AG20443 (cell line): ENCODE measurements at regions not wholly inside any gene's neighbourhood (a gene's known extent, or its start where the extent isn't known, plus 50 kb on each side); places are given as distances from the start of the nearest gene placed in this dataset.
"Not testable (repeated sequence)": the region's sequence is repeated elsewhere in the genome, so short reads cannot be mapped to it uniquely, and the experiment has no call there.

Experiments used
- DNase-seq: peaks from one replicate; pipeline ENCODE4 v3.0.0; 2012; ENCODE audit warnings: low spot score, mixed read lengths

DNA sequence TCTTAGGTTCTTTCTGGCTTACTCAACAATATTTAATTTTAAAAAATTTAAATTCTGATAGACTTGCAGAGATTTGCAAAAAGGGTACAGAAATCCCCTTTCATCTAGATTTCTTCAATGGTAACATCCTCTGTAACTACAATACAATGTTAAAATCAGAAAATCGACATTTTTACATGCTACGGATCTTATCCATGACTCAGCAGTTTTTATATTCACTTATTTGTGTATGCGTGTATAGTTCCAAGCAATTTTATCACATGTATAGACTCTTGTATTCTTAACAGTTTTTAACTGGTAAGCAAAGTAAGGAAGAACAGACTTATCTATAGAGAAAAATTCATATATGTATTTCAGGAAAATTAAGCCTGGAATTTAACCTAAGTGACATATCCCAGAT lies 256.1 kb upstream of the MEX3C start:
- no peak for DNase-seq

DNA sequence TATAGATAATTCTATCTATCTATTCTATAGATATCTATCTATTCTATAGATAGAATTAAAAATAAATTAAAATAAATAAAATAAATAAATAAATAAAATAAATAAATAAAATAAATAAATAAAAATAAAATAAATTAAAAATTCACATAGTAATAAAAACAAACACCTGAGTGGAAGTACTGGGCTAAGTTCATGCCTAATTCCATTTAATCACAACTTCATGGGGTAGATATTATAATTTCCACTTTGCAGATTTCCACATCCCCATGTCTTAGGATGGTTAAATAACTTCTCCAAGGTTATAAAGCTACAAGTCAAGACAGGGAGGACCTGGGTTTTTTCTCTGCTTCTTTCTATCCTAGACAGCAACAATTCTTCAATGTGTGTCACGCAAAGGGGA lies 261.4 kb upstream of the MEX3C start:
- no peak for DNase-seq

DNA sequence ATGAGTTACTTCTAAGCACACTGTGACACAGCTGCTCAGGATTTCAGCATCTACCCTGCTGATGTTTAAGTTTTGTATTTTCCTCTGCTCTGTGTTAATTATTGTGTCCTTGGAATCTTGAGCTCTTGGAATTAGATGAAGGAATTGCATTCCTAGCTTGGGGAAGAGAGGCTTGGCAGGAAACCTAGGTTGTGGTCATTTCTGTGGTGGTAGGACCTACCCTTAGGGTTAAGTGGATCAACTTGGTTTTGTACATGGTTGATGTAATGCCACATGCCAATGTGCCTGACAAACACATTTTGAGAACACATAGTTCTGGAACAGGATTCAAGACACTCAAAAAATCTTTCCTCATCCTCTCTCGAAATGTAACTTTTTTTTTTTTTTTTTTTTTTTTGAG lies 264.5 kb upstream of the MEX3C start:
- no peak for DNase-seq

DNA sequence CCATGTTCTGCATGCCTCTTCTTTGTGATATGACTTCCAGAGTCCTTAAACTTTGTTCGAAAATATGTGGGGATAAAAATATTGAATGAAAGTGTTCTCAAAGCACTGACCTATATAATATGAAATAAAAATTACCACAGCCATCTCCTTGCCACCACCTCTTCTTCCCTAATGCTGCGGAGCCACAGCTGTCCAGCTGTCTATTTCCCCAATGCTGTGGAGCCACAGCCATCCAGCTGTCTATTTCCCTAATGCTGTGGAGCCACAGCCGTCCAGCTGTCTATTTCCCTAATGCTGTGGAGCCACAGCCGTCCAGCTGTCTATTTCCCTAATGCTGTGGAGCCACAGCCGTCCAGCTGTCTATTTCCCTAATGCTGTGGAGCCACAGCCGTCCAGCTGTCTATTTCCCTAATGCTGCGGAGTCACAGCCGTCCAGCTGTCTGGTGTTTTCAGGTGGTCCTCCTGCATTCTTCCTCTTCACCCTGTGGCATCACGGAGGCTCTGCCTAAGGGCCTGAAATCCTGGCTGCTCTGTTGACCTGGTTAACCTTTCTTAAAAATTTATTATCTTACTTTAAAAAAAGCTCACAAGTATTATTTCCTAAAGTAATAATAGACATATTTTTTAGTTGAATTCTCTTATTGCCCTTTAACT lies 266.1 kb upstream of the MEX3C start:
- no peak for DNase-seq

DNA sequence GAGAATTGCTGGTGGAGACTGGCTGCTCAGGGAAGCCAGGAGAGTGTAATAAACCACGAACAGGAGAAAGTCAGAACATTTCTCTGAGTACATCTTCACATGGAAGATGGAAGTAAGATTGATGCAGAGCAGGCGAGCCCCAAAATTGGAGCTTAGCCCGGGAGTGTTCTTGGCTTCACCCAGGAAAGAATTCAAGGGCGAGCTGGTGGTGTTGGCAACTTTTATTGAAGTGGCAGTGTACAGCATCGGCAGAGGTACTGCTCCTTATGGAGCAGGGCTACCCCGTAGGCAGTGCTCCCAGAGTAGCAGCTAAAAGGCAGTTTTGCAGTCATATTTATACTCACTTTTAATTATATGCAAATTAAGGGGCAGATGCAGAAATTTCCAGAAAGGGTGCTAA lies 281.4 kb upstream of the MEX3C start:
- DNase-seq: no peak

DNA sequence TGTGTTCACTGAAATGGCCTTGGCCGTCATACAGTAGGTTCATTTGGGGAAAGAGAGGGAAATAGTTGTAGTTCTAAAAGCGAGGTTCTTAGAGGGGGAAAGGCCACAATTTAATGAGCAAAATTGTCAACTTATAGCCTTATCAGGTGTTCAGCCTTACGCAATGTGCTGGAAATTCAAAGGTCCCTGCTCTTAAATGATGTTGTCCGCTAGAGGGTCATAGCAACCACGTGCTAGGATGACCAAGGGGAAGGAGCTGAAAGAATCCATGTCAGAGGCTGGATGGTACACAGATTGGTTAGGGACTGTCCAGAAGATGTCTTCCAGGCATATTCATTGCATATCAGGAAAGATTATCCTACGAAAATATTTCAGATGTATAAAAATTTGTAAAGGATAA lies 282.3 kb upstream of the MEX3C start:
- DNase-seq: no peak

DNA sequence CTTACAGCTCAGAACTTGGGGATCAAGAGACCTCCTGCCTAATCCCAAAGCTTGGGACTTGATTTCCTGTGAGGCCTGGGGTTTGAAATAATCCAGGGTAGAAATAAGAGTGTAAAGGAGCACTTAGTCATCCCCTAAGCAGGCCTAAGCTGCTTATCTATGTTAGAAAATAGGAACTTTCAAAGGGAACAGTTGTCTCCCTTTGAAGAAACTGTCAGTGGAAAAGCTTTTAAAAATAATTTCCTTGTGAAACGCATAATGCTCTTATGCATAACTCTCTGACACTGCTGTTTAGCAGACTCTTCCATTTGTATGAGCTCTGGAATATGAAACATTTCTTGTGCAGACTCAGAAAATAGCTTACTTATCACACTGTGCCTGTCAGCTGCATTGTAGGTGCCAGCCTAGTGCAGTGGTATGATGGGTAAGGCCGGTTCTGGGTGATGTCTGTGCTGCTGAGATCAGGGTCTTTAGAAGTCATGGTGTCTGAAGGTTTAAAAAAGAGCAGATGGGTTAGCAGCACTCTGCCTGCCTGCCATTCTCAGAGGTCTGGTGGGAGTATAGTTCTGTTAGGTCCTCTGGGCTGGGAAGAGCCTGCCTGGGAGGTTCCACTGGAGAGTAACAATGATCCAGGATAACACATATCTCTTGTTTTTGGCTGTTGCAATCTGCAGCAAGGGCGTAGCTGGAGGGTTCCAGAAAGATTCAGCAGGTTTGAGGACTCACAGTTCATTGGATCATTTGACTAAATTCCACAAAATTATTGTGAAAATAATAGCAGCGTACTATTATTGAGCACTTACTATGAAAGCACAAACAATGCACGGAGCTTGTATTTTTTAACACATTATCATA lies 283.2 kb upstream of the MEX3C start:
- no peak for DNase-seq

DNA sequence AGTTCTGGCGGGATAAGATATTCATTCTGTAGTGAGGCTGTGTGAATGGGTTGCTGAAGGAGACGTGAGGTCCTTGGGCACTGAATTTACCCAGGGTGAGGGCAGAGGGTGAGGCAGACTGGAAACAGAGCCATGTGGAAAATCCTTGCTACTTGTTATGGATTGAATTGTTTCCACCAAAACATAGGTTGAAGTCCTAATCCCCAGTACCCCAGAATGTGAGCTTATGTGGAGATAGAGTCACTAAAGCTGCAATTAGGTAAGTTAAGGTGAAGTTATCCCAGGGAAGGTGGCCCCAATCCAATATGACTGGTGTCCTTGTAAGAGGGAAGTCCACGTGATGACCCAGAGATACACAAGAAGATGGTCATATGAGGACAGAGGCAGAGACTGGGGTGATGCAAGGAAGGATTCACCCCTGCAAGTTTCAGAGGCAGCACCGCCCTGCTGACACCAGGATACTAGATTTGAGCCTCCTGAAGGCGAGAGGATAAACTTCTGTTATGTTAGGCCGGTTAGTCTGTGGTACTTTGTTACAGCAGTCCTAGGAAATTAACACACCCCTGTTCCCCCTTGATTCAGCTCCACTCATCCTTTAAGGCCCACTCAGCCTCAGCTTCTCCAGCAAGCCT lies 289.4 kb upstream of the MEX3C start:
- no peak for DNase-seq

DNA sequence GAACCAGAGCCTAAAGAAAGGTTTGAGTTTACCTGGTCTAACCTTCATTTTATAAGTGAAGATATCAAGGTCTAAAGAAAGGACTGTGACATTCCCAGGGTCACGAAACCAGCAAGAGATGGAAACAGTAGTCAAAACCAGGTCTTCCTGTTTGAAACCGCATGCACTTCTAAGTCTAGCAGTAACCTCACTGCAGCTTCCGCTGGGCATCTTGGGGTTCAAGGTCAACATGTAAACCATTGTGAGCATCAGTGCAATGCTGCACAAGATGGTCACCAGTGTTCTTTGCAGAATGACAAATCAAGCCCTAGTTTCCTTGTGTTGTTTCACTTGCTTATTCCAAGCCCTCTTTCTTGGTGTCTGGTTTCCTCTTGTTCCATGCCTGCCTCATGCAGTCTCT lies 292.9 kb upstream of the MEX3C start:
- no peak for DNase-seq

DNA sequence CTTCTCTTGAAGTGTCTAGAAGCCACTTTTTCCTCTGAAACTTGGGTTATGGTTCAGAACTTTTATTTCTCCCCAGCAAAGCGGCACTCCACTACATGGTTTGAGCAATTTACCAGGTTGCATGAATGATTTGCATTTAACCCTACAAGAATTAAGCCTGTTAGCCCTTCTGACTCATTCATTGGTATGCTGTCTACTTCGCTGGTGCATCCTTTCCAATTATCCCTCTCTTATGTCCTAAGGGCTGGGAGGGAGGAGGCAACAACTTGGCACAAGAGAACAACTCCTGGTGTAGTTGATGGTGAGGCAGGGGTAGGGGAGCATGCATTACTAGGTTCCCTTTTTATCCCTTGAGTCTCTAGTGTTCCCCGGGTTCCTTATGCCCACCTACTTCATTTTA lies 293.4 kb upstream of the MEX3C start:
- DNase-seq: no peak

DNA sequence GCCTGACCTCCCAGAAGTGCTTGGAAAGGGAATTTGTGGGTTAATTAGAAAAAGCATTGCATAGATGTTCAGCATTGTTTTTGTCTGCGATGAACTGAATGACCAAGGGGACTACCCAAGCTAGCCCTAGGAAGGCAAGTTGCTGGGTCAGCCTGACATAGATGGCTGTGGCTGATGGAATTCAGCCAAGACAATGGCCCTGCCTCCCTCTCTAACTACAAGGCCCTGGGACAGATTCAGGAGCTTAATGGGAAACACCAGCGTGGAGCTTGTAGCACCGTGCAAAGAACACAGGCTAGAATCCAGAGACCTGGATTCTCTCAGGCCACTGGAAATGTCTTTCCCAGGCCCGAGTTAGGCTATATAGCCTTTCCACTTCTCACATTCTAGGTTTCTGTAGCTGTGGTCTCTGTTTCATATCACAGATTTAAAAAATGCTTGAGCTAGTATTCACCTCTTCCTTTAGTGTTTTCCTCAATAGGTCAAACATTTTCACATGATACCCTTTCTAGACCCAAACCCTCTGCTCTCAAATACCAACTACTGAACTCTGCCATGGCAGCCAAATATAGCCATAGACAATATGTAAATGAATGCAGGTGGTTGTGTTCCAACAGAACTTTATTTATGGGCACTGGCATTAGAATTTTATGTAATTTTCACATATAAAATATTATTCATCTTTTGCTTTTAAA lies 294.3 kb upstream of the MEX3C start:
- DNase-seq: no peak

DNA sequence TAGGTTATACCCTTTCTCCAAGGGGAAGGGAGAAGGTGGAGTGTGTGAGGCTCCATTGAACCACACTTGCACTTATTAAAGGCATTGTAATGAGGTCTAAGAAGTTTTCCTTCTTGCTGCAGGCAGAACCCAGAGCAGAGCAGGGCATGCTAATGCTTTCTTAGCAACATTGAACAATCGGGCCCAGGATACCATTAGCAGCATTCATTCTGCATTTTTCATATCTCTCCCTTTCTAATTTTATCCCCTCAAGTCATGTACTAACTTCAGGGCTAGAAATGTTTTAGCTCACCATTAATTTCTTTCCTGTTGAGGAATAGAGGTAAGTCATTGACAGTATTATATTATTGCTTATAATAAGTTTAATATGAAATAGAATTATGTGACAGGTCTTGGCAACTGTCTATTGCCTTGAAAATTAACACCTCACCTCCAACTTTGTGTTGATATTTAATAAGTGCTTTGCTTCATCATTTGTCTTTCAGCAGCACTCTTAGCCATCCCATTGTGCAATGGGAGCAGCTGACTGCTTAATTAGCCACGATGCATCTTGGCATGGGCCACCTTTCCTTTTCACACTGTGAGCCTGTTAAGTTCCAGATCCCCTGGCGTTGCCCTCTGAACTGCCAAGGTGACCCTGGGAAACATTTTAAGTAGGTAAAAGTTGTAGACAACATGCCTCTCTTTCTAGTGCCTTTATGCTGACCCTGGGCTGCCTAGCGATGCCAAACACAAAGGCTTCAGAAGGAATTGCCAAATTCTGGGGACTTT lies 300.8 kb upstream of the MEX3C start:
- DNase-seq: no peak

DNA sequence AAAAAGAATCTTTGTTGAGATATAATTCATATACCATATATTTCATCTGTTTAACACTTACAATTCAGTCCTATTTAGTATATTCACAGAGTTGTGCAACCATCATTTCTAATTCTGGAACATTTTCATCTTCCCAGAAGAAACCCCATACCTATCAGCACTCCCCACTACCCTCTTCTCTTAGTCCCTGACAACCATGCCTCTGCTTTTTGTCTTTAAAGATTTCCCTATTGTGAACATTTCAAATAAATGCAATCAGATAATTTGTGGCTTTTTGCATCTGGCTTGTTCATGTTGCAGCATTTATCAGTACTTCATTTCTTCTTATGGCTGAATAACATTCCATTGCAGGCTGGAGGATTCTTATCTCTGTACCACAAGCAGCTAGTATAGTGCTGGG lies 305.9 kb upstream of the MEX3C start:
- no peak for DNase-seq

DNA sequence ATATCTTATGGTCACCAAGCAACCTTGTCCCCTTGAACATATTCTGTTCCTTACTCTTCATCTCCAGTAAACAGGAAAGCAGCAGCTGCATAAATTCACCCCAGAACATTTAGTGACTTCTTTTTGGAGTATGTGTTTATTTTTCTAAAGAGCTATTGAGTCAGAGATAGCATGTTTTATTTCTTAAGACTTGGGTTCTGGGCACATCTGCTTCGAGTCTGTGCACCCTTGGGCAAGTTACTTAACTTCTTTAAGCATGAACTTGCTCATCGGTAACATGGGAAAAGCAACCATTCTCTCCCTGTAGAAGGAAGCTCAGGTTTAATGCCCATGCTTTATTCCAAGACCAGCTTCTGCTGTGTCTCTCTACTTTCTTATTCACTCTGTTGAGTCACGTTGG lies 309.3 kb upstream of the MEX3C start:
- no peak for DNase-seq

DNA sequence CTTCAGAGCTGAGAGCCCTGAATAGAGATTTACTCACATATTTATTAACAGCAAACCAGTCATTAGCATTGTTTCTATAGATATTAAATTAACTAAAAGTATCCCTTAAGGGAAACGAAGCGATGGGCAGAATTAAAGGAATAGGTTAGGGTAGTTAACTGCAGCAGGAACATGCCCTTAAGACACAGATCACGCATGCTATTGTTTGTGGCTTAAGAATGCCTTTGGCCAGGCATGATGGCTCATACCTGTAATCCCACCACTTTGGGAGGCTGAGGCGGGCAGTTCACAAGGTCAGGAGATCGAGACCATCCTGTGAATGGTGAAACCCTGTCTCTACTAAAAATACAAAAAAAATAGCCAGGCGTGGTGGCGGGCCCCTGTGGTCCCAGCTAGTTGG lies 310.9 kb upstream of the MEX3C start:
- not testable (repeated sequence) for DNase-seq

DNA sequence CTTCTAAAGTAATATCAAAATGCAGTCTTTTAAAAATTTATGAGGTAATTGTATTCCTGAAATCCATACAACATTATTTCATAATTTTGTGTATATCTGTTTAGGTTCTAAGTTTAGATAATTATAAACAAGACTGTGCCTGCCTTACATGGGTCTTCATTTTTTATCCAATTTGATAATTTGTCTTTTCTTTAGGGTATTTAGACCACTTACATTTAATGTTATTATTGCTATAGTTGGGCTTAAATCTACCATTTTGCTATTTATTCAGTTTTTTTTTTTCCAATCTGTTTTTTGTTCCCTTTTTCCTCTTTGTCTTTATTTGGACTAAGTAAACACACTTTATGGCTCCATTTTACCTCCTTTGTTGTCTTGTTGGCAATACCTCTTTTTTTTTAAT lies 312.5 kb upstream of the MEX3C start:
- DNase-seq: no peak

DNA sequence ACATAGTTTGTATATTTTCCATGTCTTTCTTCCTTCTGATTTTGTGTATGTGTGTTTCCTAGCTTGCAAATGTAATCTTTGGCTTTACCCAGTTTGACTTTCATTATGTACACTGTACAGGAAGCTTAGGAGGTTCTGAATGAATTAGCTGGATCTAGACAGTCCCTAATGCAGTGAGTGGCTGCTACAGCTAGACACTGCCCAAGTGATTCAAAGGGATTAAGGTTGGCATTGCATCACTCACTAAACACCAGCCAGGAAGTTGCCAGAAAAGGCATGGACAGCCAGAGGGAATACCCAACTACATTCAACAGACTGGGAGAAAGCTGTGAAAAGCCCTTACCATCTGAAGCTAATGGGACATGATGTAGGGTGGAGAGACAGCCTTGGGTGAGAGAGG lies 316.0 kb upstream of the MEX3C start:
- DNase-seq: no peak

DNA sequence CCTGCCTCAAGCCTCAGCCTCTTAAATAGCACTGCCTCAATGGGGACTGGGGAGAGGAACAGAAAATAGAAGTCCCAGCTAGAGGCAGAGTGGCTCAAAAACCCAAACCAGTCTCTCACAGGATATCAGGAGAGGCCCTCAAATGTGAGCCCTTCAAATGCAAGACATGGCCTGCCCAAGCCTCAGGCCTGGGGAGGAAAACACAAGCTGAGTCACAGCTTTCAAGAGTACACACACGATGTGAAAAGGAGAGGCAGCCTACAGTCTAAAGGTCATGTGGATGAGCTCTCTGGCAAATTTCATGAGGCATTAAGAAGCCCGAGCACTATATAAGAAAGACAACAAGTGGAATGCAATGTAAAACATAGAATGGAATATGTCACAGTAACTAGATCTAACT lies 316.6 kb upstream of the MEX3C start:
- no peak for DNase-seq

DNA sequence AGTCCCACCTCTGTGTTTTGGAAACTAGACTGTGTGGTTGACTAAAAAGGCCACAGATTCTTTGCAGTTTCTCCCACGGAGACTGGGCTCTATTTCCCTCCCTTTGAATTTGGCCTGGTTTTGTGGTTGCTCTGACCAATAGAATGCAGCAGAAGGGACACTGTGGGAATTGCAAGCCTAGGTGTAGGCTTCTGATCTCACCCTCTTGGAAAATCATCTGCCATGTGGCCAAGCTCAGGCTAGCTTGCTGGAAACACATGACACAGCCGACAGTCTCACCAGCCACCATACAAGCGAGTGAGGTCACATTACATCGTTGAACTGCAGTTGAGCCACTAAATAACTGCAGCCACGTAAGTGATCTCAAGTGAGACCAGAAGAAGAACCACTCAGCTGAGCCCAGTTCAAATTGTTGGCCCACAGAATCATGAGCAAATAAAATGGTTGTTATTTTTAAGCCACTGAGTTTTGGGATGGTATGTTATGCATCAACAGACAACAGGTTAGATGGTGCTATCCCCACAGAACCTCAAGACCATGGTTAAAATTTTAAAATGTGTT lies 319.1 kb upstream of the MEX3C start:
- DNase-seq: no peak

DNA sequence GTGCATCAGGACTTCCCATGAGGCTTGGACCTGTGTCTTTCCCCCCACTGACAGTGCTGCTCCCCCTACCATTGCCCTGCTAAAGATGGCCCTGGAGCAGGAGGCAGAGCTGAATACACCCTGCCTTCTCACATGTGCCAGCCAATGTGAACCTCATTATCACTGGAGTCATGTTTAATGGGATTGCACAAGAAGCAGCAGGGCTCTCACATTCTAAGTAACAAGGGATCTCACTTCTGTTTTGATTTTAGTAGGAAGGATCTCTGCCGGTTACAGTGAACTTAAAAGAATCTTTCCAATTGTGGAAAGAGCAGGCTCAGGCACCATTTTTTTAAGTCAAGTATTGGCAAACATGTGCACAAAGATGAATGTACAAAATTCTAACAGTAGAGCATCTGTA lies 322.1 kb upstream of the MEX3C start:
- no peak for DNase-seq

DNA sequence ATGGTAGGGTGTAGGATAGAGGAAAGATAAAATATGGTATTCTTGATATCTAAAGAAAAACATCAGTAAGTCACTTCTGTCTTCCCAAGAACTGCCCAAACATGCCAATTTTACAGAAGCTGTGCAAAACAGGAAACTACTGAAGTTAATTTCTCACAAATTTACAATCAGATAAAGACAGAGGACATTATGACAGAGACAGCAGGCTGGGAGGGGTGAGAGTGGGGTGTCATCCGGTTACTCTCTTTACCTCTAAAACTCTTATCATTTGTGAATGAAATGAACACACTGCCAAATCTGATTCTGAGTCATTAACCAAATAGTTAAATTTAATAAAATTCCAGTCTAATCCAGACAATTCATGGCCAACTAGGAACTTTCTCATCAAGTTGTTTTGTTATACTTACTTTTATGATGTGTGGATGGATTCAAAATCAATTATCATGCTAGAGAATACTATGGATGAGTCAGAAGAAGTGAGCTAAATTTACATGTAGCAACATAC lies 323.2 kb upstream of the MEX3C start:
- DNase-seq: no peak

DNA sequence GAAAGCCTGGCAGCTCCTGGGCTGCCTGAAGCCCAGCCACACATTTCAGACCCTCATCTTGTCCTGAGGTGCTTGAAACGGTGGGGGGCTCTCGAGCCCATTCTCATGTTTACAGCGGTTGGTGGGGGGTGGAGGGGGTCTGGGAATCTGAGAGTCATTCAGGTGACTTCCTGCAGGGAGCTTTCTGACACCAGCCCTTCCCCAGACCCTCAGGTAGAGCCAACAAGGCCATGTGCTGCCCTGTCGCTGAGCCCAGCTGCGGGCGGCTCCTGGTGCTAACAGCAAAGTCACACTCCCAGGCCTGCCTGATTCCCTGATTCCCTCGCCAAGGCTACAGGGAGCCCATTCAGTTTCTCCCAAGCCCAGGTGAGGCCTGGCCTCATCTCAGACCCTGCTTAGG lies 324.9 kb upstream of the MEX3C start:
- DNase-seq: no peak
